HPDE6-E6E7 (cell line): ENCODE measurements at regions not wholly inside any gene's neighbourhood (a gene's known extent, or its start where the extent isn't known, plus 50 kb on each side); places are given as distances from the start of the nearest gene placed in this dataset.

Experiments
- DNase-seq: peaks from one replicate; pipeline ENCODE4 v3.0.0; 2011; ENCODE audit warnings: missing footprints; ENCODE audit errors: extremely low spot score

DNA sequence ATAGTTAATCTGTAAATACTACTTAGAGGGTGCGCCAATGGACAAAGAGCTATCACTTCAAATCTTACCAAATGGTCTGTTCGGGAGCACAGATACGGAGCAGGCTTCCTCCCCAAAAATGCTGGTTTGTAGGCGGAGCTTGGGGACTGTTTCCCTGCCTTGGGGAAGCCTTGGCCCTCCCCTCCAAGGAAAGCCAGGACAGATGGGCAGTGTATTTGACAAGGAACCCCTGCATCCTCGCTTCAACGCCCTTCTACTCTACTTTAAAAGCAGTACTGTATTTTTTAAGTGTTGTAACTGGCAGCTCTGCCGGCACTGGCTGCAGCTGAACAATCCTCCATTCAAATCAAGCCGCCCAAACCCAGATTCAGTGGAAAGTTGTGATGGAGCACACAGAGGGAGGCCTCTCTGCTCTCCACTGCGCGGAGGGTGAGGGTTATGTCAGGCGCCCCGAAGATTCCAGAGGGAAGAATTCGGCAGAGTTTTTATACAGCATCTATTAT, 83.1 kb upstream of the FNDC3B start:
- DNase-seq, result no peak

DNA sequence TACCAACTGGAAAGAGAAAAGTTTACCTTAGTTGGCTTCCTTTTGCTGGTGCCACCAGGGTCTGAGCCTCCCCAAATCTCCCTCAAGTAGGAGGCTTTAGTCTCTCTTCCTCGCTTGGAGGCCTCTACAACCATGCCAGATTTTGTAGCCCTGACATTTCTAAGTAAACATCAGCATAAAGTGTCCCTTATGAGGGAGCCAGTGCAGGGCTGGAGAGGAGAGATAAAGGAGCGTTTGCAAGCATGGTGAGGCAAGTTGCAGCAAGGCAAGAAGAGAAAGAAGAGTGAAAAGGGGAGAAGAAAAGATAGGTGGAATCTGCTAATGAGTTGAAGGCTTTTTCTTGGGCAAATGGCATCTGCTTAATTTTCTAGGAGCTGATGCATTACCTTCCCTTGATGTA, 82.7 kb upstream of the FNDC3B start:
- no peak for DNase-seq

DNA sequence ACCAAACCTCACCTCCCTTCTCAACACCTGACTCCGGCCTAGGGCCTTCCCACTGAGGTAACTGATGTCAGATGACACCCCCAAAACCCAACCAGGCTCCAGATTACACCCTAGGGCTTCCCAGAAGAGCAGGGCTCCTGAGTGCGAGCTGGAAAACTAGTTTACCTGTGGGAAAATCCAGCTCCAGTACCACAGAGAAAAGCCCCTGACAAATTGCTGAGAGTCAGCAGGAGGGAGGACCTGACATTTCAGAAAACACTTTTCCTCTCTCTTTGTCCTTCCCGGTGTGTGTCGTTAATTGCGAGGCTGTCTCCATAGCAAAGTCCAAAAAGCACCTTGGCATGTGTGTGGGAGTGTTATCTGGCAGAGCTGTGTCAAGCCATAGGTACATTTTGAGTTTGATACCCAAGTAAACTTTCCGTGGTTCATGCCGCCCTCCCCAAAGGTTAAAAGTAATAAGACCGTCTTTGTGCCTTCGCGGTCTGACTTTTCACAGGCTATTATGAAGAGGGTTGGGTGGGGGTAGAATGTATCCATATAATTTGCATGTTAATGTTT, 79.8 kb upstream of the FNDC3B start:
- DNase-seq, result no peak

DNA sequence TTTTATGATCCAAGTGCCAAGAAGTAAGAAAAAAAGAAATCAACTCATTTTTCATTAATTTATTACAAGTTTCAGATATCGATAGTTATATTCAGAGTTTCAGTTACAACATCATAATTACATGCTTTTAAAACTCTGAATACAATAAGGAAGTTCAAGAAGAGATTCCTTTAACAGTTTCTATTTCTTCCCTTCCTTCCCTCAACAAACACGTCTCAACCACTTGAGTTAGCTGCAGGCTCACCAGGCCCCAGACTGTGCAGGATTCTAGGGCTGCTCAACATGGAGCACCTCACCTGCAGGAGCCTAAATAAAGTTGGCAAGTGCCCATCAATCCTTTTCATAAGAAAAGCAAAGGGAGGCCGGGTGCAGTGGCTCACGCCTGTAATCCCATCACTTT, 79.2 kb upstream of the FNDC3B start:
- no peak for DNase-seq

DNA sequence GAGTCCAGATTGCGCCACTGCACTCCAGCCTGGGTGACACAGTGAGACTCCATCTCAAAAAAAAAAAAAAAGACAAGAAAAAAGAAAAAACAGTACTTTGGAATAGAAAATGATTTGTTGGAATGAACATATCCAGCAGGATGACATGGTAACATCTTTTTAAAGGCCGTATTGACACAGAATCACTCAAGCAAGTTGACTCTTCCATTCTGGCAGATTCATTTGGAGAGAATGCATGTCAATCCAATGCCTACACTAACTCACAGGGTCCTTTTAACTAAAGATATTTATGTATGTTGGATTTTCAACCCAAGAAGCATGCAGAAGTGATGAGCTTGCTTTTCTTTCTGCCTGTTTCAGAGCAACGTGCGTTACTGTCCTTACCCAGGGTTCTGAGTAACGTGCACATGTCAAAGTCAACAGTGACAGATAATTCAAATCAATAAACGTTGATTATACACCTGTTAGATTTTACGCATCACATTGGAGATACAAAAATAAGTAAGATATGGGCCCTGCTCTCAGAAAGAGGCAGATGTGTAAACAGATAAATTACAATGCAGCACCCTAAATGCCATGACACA, 77.1 kb upstream of the FNDC3B start:
- no peak for DNase-seq

DNA sequence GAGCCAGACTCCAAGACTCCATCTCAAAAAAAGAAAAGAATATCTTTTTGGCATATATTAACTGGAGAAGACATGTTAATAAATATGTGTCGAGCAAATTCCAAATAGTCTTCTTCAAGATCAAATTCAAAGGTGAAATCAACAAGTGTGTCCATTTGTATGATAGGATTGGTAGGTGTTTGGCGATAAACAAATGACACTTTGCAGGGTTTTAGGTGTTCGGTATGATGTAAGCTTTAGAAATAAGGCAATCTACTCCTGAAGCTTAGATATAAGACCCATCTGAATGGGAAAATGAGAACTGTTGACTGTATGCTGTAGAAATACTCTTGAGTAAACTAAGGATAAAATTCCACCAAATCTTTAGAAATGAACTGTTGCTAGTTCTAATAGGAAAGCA, 75.8 kb upstream of the FNDC3B start:
- no peak for DNase-seq

DNA sequence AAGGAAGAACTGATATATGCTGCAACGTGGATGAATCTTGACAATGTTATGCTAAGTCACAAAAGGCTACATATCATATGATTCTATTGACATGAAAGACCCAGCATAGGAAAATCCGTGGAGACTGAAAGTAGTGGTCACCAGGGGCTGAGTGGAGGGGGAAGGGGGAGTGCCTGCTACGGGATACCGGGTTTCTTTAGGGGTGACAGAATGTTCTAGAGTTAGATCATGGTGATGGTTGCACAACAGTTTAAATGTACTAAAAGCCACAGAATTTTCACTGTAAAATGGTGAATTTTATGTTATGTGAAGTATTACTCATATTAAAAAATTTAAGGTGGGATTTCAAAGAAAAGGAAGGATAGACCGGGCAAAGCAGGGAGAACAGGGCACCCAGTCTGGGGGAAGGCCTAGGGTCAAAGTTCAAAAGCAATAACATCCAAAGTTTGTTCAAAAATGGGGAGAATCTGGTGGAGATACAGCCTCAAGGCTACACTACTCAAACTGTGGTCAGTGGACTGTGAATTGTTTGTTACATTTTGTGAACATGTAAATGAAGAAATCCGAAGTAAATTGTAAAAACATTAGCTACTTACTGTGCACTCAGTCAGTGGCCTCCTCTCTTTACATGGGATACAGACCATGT, 74.2 kb upstream of the FNDC3B start:
- DNase-seq, result no peak

DNA sequence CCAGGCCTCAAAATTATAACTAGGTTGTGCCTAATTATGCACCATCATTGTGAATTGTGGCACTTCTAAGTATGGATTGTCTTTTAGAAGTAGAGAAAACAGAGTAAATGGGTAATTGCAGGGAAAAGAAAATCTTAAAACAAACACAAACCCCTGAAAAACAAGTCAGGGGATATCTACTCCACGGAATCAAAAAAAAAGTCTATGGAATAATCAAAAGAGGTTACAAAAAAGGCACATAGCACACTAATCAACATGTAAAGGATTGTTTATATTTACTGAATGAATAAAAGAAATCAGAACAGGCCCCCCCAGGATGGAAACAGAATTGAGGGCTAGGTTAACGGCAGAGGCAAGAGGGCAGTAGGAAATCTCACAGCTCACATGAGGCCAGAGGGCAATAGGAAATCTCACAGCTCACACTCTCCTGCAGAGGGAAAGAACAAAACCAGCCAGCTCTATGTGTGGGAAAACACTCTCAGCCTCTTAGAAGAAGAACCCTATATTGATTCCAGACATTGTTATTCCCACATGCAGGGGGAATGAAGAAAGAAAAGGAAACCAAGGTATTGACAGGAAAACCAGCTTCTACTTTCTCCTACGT, 72.7 kb upstream of the FNDC3B start:
- no peak for DNase-seq

DNA sequence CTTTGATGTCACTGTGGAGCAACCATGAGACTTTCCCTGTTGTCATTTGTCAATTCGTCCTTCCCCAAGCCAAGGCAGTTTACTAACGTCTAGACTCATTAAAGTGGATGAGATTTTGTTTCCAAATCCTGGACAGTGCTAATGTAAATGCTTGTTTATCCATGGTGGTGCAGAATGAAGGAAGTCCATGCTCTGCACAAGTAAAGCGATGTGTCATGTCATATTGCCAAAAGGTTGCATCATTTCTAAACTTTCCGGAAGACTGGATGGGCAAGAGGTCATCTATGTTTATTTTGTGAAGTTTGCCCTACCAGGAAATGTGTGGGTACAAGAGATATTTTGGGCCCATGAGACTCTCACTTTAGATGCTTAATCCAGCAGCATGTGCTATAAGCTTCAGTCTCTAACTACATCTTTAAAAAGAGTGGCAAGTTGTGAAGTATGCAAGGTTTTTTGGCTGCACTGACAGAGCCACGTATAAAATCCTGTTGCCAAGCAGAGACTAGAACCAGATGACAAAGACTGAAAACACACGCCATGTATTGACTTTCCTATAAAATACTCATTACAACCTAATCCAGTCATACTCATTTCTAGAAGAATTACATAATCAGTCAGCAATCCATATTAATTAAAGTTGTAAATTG, 72.1 kb upstream of the FNDC3B start:
- DNase-seq, result no peak

DNA sequence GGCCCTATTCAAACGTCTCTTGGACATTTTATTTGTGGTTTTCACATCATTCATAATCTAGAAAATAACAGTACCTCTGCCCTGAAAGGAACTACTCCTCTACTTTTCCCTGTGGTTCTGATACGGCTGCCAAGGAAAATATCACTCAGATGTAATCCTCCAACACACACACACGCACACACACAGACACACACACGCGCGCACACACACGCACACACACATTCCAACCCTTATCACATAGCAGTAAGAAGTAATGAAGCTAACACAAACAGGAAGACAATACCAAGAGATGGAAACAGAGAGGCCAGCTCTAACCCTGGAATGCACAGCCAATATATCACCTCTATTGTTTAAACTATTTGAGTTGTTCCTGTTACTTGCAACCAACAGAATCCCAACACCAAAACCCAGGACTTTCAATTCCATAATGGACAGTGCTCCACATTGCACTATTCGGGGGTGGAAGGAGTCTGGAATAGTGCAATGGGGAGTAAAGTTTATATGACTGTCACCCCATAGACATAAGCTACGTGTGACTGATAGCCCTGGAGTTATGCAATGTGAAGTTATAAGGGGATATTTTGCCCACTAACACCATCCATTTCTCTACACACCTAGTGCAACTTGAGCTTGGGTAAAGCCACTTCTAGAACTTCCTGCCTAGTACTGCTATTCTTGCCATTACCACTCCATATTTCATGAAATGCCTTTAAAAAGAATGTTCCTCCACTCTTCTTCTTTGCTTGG, 71.3 kb upstream of the FNDC3B start:
- DNase-seq, result no peak

DNA sequence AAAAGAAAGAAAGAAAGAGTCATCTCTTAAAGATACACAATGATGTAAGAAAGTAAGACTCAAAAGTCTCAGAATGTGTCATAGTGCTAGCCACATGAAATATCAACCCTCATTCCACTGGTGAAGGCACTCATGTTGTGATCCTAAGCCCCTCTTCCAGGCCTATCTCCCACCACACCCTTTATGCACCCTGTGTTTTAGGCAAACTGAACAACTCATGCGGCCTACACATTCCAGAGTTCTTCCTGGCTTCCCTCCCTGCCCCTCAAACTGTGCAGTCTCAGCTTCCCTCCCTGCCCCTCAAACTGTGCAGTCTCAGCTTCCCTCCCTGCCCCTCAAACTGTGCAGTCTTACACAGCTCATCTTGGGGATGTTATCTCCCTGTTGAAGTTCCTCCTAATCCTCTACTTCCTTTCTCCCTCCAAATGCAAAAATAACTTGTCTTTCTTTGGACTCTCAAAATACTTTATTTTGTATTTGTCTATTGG, 69.0 kb upstream of the FNDC3B start:
- DNase-seq, result no peak

DNA sequence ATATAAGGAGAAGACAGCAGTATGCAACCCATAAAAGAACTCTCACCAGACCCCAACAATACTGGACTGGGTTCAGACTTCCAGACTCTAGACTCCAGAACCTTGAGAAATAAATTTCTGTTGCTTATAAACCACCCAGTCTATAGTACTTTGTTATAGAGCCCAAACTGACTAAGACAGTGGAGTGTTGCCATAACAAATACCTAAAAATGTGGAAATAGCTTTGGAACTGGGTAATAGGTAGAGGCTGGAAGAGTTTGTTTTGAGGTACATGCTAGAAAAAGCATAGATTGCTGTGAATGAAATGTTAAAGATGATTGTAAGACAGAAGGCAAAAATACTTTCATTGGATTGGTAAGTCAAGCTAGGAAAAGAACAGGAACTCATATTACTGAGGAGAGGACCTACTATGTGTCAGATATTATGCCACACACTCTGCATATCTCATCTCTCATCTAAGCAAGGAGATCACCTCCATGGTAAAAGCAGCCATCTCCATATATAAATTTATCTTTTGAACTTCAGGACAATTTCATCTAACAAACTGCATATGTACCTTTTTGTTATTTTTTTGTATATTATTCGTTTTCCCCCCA, 67.4 kb upstream of the FNDC3B start:
- DNase-seq, result no peak

DNA sequence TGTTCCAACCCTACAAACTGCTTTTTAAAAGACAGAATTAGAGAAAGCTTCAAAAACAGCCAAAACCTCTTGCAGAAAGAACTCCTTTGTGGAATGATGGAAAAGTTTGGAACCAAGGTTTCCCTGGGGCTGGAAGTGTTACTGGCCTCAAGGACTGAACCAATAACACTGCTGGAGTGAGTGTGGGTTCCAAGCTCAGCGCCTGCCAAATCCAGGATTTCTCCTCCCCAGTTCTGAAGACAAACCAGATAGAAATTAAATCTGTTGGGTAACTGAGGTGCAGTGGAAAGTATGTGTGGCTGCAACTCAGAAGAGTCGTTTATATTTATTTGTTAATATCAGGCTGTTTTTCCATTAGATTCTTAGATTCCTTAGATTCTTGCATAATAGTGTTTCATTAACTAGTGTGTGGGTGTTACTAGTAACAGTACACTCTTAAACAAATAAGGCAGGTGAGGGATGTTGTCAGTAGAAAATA, 66.5 kb upstream of the FNDC3B start:
- DNase-seq, result no peak

DNA sequence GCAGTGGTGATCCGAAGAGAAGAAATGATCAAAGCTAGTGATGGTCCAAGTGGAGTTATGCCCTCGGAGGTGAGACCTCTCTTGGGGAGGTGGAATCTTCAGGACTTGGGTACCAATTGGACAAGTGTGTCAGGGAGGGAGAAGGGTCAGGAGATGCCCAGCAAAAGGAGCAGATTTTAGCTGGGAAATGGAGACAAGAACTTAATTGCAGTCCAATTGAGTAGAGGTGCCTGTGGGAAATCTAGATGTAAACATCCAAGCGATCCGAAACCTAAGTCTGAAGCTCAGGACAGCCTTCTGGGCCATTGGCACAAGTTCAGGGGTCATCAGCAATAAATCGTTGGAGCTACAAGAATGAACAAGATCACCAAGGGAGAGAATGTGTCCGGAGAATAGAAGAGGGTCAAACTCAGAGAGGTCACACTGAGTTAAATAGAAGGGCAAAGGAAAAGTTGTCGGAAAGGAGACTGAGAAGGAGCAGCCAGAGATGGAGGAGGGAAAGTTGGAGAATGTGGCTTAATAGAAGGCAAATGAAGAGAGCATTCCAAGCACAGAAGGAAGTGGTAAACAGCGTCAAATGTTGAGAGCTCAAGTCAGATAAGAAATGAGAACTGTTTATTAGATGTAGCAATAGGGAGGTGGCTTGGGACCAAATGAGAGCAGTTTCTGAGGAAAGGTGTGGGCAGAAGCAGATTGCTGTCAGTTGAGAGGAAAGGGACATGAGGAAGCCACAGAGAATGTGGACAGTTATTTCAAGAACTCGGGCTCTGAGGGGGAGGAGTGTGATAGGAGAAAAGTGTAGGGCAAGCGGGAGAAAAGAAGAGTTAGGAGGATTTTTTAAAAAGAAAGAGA, 64.2 kb upstream of the FNDC3B start:
- no peak for DNase-seq

DNA sequence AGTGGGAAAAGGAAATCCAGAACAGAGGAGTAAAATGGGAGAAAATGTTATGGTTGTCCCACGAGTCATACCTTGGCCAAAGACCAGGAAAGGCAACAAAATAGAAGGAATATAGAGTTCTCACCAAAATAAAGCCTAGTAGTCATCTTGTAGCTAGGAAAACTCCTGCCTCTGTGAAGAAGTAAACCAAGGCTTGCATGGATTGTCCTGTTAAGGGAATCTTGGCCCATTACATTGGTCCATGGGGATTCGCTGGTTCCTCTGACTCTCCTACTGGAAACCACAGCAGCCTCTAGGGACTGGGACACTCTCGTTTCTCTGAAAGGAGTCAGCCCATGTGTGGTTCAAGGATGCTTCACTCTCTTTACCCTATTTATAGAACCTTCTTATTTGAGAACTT, 62.9 kb upstream of the FNDC3B start:
- no peak for DNase-seq

DNA sequence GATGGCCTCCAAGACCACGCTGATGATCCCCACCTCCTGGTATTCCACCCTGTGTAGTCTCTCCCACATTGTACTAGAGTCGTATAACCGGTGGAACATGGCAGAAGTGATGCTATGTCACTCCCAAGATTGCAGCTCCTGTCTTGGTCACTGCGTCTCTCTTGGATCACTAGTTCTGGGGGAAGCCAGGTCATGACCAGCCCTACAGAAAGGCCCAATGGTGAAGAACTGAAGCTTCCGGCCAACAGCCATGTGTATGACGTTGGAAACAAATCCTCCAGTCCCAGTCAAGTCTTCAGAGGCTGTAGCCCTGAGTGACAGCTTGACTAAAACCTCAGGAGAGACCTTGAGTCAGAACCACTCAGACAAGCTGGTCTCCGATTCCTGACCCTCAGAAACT, 61.9 kb upstream of the FNDC3B start:
- no peak for DNase-seq

DNA sequence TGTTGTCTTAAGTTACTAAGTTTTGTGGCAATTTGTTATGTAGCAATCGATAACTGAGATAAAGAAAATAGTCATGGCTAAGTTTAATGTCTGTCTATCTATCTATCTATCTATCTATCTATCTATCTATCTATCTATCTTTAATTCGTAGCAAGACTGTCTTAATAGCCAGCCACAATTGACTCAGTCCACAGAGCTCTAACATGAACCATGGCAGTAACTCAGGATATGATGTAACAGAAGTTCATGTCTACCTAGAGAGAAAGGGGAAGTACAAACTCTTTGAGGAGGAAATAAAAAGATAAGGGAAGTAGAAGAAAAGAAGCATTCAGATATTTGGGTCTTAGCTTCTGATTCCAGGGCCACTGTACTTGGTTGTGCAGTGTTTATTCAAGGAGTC, 61.5 kb upstream of the FNDC3B start:
- no peak for DNase-seq

DNA sequence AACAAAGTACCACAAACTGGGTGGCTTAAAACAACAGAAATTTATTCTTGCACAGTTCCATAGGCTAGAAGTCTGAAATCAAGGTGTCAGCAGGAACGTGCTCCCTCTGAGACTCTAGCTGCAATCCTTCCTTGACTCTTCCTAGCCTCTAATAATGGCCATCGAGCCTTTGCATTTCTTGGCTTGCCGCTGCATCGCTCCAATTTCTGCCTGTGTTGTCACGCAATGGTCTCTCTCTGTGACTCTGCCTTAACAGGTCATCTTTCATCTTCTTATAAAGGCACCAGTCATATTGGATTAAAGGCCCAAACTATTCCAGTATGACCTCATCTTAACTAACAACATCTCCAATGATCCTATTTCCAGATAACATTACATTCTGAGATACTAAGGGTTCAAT, 61.0 kb upstream of the FNDC3B start:
- no peak for DNase-seq

DNA sequence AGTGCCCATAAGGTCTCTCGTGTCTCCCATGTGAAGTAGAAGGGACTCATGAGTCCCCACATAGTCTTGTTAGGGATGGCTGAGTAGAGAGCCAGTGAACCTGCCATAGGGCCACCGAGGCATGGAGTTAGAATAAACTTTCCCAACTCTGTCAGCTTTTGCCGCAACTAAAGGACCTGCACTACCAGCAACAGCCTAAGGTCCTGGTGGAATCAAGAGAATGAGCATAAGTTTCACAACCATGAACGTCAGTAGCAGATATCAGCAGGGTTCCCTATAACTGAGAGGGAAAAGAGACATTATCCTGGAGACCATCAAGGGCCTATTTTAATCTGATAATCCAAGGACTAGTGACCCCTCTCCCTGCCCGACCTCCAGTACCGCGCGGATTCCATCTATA, 60.3 kb upstream of the FNDC3B start:
- no peak for DNase-seq

DNA sequence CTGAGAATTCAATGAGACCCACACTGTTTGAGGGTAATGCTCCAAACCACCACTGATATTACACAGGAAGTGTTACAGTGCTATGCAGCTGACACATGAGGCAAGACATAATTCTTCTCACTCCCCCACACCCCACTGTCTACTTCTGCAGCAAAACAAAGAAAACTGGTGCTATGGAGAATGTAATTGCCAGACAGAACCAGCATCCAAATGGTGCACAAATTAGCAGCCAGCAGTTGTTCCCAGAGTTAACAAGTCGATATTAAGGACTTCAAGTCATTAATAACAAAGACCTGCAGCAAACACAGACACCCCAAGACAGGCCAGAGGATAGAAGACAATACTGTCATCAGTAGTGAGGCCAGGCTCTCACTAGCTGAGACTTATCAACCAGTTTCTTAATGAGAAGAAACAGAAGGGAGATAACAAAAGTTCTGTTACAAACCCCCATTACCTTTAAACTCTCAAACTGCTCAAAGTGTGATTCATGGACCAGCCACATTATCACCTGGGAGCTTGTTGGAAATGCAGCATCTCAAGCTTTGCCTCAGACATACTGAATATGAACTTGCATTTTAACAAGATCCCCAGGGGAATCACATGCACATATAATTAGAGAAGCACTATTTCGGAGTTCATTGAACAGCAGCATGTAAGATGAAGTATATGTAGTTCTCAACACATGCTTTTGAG, 58.7 kb upstream of the FNDC3B start:
- DNase-seq, result no peak
